ENCODE measurements at regions not wholly inside any gene's neighbourhood (a gene's known extent, or its start where the extent isn't known, plus 50 kb on each side); places are given as distances from the start of the nearest gene placed in this dataset.

GRCh38 chr16:65510241-65510640 is 388.4 kb upstream of the CDH11 start:
- TF ChIP-seq POLR2A (IDR thresholded peaks at IDR 0.05; ENCODE audit: borderline replicate concordance, extremely low read depth, insufficient read depth, insufficient read length), result no peak
- TF ChIP-seq YY1 (IDR thresholded peaks at IDR 0.05; ENCODE audit: extremely low read depth, insufficient replicate concordance, low read depth, low read length), result no peak
- TF ChIP-seq CTCF (IDR thresholded peaks at IDR 0.05 in 2 of 3, conservative IDR thresholded peaks at IDR 0.05 in 1 of 3; ENCODE audit: borderline replicate concordance in 1 of 3, insufficient read depth in 1 of 3, low read depth in 2 of 3, low read length in 2 of 3), result no peak
- no peak for TF ChIP-seq EZH2phosphoT487 (IDR thresholded peaks at IDR 0.05; ENCODE audit: borderline replicate concordance)
- TF ChIP-seq ZNF274 (IDR thresholded peaks at IDR 0.05; ENCODE audit: low read depth, low read length), result no peak
